ENCODE measurements at regions not wholly inside any gene's neighbourhood (a gene's known extent, or its start where the extent isn't known, plus 50 kb on each side); places are given as distances from the start of the nearest gene placed in this dataset.

DNA sequence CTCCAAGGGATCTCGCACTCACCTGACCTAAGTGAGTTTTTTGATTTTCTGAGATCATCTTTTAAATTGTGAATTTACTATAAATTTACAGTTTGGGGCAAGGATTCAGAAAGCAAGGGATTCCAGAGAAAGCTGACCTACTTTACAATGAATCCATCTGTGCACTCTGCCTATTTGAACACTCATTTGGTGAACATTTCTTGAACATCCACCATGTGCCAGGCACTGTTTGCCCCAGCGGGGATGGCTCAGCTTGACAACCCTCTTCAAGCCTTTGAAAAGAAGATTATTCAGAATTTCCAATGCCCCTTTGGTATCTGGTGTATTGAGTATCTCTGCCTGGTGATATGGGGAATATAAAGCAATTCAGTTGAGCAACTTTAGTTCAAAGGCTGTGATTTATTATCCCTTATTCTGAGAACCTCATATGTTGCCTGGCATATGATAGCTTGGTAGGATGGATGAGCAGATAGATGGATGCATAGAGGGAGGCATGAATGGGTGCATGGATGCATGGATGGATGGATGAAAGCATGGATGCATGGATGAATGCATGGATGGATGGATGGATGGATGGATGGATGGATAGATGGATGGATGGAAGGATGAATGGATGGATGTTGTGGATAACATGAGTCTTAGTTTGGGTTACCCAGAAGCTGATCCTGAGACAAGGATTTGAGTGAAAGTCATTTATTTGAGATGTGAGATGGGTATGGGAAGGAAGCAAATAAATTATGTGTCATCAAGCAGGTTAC is 149.7 kb upstream of the ZNF366 start:
- H3K4me3 ChIP-seq (ENCODE audit: low read depth, low read length): no peak overlapping the region
- TF ChIP-seq, protein P1, sequence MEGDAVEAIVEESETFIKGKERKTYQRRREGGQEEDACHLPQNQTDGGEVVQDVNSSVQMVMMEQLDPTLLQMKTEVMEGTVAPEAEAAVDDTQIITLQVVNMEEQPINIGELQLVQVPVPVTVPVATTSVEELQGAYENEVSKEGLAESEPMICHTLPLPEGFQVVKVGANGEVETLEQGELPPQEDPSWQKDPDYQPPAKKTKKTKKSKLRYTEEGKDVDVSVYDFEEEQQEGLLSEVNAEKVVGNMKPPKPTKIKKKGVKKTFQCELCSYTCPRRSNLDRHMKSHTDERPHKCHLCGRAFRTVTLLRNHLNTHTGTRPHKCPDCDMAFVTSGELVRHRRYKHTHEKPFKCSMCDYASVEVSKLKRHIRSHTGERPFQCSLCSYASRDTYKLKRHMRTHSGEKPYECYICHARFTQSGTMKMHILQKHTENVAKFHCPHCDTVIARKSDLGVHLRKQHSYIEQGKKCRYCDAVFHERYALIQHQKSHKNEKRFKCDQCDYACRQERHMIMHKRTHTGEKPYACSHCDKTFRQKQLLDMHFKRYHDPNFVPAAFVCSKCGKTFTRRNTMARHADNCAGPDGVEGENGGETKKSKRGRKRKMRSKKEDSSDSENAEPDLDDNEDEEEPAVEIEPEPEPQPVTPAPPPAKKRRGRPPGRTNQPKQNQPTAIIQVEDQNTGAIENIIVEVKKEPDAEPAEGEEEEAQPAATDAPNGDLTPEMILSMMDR (IDR thresholded peaks at IDR 0.05; ENCODE audit: insufficient read depth, low read depth, low read length): no peak
- no peak for DNase-seq (ENCODE audit: low read depth)

GRCh38 chr5:72656331-72656730 is 149.1 kb upstream of the ZNF366 start:
- TF ChIP-seq, protein P1 (IDR thresholded peaks at IDR 0.05; ENCODE audit: insufficient read depth, low read depth, low read length): no peak
- H3K4me3 ChIP-seq (ENCODE audit: low read depth, low read length): no peak overlapping the region
- no peak for DNase-seq (ENCODE audit: low read depth)

GRCh38 chr5:72654231-72654630 is 147.0 kb upstream of the ZNF366 start:
- TF ChIP-seq, protein P1 (IDR thresholded peaks at IDR 0.05; ENCODE audit: insufficient read depth, low read depth, low read length): no peak
- H3K4me3 ChIP-seq (ENCODE audit: low read depth, low read length): no peak overlapping the region
- no peak for DNase-seq (ENCODE audit: low read depth)

DNA sequence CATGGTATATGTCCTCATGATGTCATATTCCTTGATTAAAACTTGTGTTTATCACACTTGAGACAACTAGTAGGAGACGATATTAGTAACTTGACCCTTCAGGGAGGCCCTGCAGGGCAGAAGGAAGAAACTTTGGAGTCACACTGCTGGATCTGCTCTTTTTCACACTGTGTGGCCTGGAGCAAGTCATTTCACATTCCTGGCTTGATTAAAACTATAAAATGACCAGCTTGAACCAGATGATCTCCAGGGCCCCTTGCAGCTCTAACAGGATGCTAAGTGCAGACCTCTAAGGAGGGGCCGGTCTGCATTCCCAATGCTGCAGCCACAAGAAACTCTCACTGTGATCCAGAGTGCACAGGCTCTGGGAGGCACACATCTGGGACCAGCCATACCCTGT is 146.4 kb upstream of the ZNF366 start:
- DNase-seq (ENCODE audit: low read depth): peak; percentile 55
- TF ChIP-seq, protein P1 (IDR thresholded peaks at IDR 0.05; ENCODE audit: insufficient read depth, low read depth, low read length): no peak

DNA sequence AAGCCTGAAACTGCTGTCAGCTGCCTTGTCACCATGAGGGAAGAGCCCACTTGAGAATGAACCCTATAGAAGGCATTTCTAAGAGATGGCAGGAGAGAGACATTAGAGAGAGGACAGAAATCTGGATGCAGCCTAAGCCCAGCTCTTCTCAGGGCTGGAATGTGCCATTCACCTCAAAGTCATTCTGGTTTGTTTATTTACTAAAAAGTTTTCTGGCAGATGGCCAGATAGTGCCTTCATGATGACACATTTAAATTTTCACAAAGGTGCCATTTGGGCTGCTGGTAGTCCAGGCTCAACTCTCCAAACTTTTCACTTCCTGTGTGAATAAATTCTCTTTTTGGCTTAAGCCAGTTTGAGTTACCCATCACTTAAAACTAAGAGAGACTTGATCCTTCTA is 144.6 kb upstream of the ZNF366 start:
- no peak for DNase-seq (ENCODE audit: low read depth)
- TF ChIP-seq, protein P1 (IDR thresholded peaks at IDR 0.05; ENCODE audit: insufficient read depth, low read depth, low read length): no peak
- no peak overlapping the region for H3K4me3 ChIP-seq (ENCODE audit: low read depth, low read length)

More for the DNA sequence above, 146.4 kb upstream of the ZNF366 start:
- H3K4me3 ChIP-seq (ENCODE audit: low read depth, low read length): no peak overlapping the region

DNA sequence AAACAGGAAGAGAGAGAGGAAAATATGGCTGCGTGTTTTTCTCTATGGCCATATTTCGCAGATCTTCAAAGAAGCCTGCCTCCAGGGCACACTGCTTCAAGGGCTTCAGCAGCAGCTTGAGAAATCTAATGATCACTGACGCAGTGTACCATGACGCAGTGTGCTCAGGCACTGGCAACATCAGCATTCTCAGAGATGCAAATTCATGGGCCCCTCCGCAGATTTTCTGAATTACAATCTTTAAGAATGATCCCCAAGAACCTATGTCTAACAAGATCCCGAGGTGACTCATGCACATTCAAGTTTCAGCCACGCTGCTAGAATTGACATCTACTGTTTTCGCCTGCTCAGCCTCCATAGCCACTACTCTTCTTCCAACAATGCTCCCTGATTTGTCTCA is 143.9 kb upstream of the ZNF366 start:
- TF ChIP-seq, protein P1 (IDR thresholded peaks at IDR 0.05; ENCODE audit: insufficient read depth, low read depth, low read length): no peak
- H3K4me3 ChIP-seq (ENCODE audit: low read depth, low read length): no peak overlapping the region
- no peak for DNase-seq (ENCODE audit: low read depth)

- TF ChIP-seq, protein P1 (IDR thresholded peaks at IDR 0.05; ENCODE audit: insufficient read depth, low read depth, low read length): no peak
- peak; percentile 60 for DNase-seq (ENCODE audit: low read depth)
- no peak overlapping the region for H3K4me3 ChIP-seq (ENCODE audit: low read depth, low read length)
Observed at GRCh38 chr5:72649449-72649848, 142.2 kb upstream of the ZNF366 start.

Data from fibroblast of villous mesenchyme (primary cell).